NCI-H2081 treated with DMSO at 0.1 percent for 48 hours (cell line): ENCODE measurements at regions not wholly inside any gene's neighbourhood (a gene's known extent, or its start where the extent isn't known, plus 50 kb on each side); places are given as distances from the start of the nearest gene placed in this dataset.

Experiments
- DNase-seq: peaks from one replicate; lab custom pipeline; 2025; lab: John Stamatoyannopoulos, UW

GRCh38 chr6:67663105-67663895 is 971.8 kb upstream of the ADGRB3 start:
- no peak for DNase-seq

- DNase-seq = no peak
Measured at GRCh38 chr6:67653561-67653960, 981.5 kb upstream of the ADGRB3 start.

- DNase-seq = no peak
Measured at GRCh38 chr6:67646550-67646949, 988.5 kb upstream of the ADGRB3 start.

GRCh38 chr6:67643281-67643680 is 991.8 kb upstream of the ADGRB3 start:
- DNase-seq = no peak

- no peak for DNase-seq
Measured at GRCh38 chr6:67642582-67642981, 992.5 kb upstream of the ADGRB3 start.

GRCh38 chr6:67640484-67640883 is 994.6 kb upstream of the ADGRB3 start:
- DNase-seq = no peak

GRCh38 chr6:67639161-67639560 is 995.9 kb upstream of the ADGRB3 start:
- DNase-seq = no peak

GRCh38 chr6:67634199-67634598 is 1000.9 kb upstream of the ADGRB3 start:
- no peak for DNase-seq

GRCh38 chr6:67633058-67633457 is 1002.0 kb upstream of the ADGRB3 start:
- DNase-seq = no peak

GRCh38 chr6:67630146-67630545 is 1004.9 kb upstream of the ADGRB3 start:
- DNase-seq = no peak

GRCh38 chr6:67629258-67629657 is 1005.8 kb upstream of the ADGRB3 start:
- DNase-seq = no peak

GRCh38 chr6:67615796-67616195 is 1019.3 kb upstream of the ADGRB3 start:
- DNase-seq = no peak

GRCh38 chr6:67608099-67608749 is 1026.9 kb upstream of the ADGRB3 start:
- no peak for DNase-seq

- DNase-seq = peak; percentile 97
Measured at GRCh38 chr6:67606906-67607828, 1027.9 kb upstream of the ADGRB3 start.

- no peak for DNase-seq
Measured at GRCh38 chr6:67594366-67594765, 1040.7 kb upstream of the ADGRB3 start.

- DNase-seq = no peak
Measured at GRCh38 chr6:67593247-67593646, 1041.8 kb upstream of the ADGRB3 start.

- DNase-seq = no peak
Measured at GRCh38 chr6:67591910-67592309, 1043.2 kb upstream of the ADGRB3 start.

- DNase-seq = no peak
Measured at GRCh38 chr6:67567842-67568241, 1067.2 kb upstream of the ADGRB3 start.

- no peak for DNase-seq
Measured at GRCh38 chr6:67563671-67564070, 1071.4 kb upstream of the ADGRB3 start.

- no peak for DNase-seq
Measured at GRCh38 chr6:67560068-67560467, 1075.0 kb upstream of the ADGRB3 start.

GRCh38 chr6:67558985-67559384 is 1076.1 kb upstream of the ADGRB3 start:
- no peak for DNase-seq

- no peak for DNase-seq
Measured at GRCh38 chr6:67544851-67545452, 1090.1 kb upstream of the ADGRB3 start.
